Stimulated activated naive CD8-positive, alpha-beta T cell treated with anti-CD3 and anti-CD28 coated beads, Interleukin-15, Interleukin-2, amounts not matched to agents 100 U/mL and 50 U/mL, for 24 hours (primary cell): ENCODE measurements at regions not wholly inside any gene's neighbourhood (a gene's known extent, or its start where the extent isn't known, plus 50 kb on each side); places are given as distances from the start of the nearest gene placed in this dataset.
"Not testable (repeated sequence)": the region's sequence is repeated elsewhere in the genome, so short reads cannot be mapped to it uniquely, and the experiment has no call there.

Experiments used
- ATAC-seq: fragments of 150-1000 bp; cut with Tn5 transposase; one replicate; pipeline ENCODE4 v1.10.0; 2021
- DNase-seq: peaks from one replicate; pipeline ENCODE4 v3.0.0; 2021

DNA sequence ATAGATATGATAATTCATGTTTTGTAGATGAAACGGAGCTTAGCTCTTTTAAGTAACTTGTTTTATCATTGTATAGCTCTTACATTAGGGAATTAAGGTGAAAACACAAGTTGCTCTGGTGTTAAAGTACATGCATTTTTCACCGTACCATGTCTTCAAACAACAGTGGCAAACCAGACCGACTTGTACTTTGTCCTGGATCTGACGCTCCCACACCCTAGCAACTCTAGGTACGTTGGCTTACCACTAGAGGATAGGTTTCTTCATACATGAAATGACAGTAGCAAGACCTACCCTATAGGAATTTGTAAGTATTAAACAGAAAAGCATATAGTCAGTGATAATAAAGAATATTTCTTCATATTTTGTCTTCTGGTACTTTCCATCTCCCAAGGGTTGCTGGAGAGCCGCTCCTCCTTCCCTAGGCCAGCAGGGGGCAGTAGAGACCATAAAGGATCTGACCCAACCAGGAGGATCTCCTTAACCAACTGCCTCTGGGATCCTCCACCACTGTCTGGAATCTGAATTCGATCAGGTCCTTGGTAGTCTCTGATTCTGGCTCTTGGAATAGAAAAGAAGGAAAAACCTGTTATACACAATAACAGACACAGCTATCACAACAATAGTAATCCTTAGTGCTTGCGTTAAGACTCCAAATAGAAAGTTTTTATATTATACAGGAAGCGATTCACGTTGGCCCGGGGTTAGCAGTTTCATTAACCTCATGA lies 136.7 kb downstream of the CAVIN4 start:
- DNase-seq: peak; percentile 70
- ATAC-seq: no peak

DNA sequence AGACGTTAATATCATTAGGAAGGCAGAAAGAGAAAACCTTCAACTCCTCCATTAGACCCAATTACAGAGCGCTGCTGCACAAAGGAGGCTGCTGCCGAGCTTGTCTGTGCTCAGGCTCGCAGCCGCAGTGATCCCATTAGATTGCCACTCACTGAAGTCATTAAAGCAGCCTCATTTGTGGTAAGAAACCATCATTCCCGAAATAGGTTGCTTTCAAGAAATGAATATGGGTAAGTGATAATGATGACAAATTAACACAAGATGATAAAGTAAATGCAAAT lies 137.2 kb downstream of the CAVIN4 start:
- no peak for ATAC-seq
- no peak for DNase-seq

DNA sequence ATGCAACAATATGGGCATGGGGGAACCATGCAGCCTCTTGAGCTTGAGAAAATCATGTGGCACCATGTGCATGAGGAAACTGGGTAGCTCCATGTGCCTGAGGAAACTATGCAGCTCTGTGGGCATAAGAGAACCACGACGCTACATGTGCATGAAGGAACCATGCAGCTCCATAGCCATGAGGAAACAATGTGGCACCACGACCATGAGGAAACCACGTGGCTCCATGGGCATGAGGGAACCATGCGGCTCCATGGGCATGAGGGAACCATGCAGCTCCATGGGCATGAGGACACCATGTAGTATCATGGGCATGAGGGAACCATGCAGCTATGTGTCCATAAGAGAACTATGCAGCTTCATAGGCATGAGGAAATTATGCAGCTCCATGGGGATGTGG lies 140.8 kb downstream of the CAVIN4 start:
- ATAC-seq (no peak), DNase-seq (no peak)

DNA sequence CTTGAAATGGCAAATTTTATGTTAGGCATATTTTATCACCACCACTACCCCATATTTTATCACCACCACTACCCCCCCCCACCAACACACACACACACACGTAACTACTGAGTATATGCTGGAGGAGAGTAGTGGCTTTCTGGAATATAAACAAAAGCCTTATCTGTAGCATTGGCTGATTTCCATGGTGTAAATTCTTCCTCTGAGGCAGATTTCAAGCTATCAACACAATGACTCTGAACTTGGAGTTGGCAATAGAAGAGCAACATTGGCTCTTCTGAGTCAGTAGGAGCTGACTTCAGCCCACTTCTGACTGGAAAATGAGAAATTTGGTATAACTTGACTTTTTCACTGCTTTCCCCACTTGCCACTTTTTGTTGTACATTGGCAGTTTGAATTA lies 143.0 kb downstream of the CAVIN4 start:
- ATAC-seq: no peak
- no peak for DNase-seq

DNA sequence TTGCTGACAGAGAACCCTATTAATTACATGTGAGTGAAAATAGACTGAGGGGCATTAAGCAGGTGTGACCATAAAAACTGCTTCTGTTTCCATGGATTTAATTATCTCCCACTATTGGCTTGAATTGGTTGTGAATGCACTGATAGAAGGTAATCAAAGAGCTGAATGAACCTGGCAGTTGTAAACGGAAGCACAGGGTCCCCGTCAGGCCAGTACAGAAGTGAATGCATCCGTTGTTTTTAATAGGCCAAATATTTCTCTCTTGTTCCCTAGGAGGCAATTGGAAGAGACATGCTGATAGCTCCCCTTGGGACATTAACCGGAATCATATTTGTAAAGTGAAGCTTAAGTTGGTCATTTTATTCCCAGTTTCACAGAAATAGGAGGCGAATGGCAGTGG lies 147.0 kb downstream of the CAVIN4 start:
- DNase-seq (no peak), ATAC-seq (no peak)

DNA sequence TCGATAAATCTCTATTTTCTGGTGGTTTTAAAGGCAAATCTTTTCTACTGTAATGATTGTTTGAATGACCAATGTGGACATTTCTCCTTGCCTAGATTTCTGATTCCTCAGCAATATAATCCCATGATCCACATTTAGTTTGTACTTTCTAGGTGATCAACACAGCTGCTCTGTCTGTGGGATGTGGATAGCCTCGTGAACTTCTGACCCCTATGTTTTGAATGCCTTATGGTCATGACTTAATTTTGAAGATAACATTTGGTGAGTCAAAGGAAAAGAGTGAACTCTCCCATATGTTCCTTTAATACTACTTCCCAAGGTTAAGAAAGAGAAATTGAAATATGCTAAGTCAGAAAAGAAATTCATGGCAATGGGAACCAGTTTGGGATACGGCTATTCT lies 147.5 kb downstream of the CAVIN4 start:
- DNase-seq (no peak), ATAC-seq (no peak)

DNA sequence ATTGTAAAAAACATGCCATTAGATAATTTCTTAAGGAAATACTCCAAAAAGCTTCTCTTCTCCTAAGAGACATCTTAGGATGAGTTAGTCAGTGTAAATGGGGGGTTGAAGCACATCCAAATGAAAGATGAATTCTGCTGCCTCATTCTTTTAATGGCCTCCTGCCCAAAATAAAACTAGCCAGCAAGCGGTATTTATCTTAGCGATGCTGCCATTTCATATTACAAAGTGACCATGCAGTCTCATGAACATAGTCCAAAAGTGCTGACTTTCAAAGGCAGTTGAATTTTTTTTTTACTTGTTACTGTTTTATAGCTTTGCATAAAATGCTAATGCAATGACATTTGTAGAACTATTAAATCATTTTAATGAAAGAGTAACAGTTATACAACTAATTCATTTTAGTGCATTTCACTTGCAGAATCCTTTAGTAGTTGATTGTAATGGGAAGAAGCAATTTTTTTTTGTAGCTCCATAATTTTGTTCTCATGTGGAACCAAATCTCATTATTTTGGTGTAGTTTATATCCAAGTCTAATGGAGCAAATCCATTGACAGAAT lies 151.5 kb downstream of the CAVIN4 start:
- DNase-seq (no peak), ATAC-seq (no peak)

DNA sequence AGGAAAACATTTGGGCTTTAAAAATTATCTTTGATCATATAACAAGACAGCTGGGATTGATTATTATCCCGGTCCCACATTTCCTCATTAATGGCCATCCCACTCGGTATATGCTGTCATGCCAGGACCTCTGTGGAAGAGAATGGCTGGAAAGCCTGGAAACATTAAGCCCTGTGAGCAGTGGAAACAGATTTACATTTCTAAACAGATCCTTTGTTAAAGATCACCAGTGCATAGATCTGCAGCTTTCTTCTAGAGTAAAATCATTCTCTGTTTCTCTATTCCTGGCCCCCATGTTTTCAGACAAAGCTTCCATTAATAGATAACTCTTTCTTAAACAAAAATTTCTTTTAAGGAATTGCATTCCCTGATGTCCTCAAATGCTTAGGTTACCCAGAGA lies 152.2 kb downstream of the CAVIN4 start:
- ATAC-seq: no peak

DNA sequence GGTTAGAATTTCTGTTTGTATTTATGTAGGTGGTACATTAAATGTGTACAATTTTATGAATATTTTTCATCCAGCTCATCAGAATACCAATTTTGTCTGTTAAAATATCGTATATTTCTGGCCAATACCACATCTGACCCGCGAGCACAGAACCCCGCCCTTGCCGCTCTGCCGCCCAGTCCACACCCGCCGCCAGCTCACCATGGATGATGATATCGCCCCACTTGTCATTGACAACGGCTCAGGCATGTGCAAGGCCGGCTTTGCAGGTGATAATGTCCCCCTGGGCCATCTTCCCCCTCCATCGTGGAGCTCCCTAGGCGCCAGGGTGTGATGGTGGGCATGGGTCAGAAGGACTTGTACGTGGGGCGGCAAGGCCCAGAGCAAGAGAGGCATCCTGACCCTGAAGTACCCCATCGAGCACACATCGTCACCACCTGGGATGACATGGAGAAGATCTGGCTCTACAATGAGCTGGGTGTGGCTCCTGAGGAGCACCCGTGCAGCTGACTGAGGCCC lies 153.2 kb downstream of the CAVIN4 start:
- DNase-seq (no peak), ATAC-seq (no peak)

More for the DNA sequence above, 152.2 kb downstream of the CAVIN4 start:
- DNase-seq: no peak

DNA sequence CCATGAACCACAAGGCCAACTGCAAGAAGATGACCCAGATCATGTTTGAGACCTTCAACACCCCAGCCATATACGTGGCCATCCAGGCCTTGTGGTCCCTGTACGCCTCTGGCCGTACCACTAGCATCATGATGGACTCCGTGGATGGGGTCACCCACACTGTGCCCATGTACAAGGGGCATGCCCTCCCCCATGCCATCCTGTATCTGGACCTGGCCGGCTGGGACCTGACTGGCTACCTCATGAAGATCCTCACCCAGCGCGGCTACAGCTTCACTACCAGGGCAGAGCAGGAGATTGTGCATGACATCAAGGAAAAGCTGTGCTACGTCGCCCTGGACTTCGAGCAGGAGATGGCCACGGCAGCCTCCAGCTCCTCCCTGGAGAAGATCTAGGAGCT lies 153.7 kb downstream of the CAVIN4 start:
- DNase-seq: no peak
- ATAC-seq: no peak

DNA sequence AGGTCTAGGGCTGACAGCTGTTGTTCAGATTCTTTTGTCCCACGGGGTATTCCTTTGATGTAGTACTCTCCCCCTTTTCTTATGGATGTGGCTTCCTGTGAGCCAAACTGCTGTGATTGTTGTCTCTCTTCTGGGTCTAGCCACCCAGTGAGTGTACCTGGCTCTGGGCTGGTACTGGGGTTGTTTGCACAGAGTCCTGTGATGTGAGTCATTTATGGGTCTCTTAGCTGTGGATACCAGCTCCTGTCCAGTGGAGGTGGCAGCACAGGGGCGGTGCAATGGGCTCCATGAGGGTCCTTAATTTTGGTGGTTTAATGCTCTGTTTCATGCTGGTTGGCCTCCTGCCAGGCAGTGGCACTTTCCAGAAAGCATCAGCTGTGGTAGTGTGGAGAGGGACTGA lies 161.3 kb downstream of the CAVIN4 start:
- DNase-seq (no peak), ATAC-seq (no peak)

DNA sequence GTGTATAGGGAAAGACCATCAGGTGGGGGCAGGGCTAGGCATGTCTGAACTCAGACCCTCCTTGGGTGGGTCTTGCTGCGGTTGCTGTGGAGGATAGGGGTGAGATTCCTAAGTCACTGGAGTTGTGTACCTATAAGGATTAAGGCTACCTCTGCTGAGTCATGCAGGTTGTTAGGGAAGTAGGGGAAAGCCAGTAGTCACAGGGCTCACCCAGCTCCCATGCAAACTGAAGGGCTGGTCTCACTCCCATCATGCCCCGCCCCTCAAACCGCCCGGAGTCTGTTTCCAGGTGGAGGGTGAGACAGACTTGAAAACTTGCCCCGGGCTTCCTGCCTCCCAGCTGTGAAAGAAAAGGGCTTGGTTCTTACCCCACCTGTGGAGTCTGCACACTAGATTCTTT lies 161.8 kb downstream of the CAVIN4 start:
- no peak for ATAC-seq
- DNase-seq: no peak

DNA sequence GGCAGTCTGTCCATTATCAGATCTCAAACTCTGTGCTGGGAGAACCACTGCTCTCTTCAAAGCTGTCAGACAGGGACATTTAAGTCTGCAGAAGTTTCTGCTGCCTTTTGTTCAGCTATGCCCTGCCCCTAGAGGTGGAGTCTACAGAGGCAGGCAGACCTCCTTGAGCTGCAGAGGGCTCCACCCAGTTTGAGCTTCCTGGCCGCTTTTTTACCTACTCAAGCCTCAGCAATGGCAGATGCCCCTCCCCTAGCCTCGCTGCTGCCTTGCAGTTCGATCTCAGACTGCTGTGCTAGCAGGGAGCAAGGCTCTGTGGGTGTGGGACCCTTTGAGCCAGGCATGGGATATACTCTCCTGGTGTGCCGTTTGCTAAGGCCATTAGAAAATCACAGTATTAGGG lies 171.1 kb downstream of the CAVIN4 start:
- not testable (repeated sequence) for ATAC-seq, DNase-seq

DNA sequence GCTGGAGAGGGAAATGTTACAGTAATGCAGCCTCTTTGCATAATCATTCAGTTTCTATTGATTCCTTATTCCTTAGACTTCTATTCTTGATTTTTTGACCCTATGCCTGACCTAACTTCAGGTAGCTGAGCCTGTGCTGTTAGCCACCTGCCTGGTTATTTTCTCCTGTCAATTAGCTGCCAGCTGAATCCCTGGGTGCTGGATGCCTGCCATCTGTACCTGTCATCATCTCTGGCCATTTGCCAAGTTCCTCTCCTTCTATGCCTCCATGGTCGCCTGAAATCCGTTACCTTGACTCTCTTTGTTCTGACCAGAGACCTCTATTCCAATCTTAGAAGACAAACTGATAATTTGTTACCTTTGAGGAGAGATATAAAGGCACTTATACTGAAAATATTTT lies 178.3 kb downstream of the CAVIN4 start:
- ATAC-seq: no peak
- DNase-seq: no peak

DNA sequence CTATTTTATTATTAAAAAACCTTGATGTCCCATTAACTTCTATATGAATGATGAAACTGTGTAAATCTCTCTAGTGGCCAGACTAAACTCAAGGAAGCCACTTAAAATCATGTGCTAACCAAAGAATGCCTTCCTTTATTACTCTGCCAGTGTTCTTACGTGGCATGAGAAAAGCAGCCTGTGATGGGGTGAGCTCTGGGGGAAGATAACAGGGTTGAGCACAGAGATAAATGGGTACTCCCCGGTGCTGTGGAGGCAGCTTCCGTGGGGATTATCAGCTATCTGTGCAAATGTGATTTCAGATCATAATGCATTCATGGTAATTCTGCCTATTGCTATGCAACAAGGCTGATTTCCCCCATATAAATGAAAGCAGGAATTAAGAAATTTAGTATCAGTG lies 181.3 kb downstream of the CAVIN4 start:
- no peak for DNase-seq
- no peak for ATAC-seq

DNA sequence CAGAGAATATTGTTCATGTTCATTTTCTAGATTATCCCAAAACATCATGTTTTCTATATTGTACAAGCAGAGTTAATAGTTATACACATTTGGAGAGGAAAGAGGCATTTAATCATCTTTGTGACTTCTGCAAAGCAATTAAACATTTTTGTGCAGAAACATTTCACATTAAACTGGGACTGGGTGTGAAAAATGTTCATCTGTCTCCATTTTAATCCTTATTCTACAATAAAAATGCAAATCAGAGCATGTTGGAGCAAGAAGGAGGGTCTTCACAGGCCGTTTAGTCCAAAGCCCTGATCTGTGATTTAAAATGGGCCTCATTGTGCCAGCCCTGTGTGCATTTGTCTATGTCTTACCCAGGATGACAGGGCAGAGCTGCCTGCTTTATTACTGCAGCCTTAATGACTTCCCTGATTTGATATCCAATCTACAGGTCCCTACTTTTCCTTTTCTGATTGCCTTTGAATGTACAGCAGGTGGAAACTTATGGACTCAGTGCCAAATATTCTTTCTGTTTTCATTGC lies 183.5 kb downstream of the CAVIN4 start:
- no peak for DNase-seq
- no peak for ATAC-seq

DNA sequence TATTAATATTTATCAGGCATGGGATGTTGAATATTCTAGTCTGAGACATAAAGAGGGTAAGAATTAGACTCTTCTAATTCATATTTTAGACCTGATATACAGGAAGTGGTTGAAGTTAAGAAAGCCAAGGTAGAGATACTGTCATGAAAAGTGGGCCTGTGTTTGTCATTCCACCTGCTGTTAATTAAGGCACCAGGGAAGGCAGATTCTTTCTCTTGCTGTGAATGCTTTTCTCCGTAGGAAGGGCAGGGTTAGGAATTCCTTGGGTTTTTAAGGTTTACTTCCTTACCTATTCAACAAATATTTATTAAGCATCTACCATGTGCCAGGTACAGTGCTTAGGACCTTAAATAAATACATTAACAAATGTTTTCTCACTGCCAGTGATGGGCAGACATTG lies 196.4 kb downstream of the CAVIN4 start:
- DNase-seq: no peak
- no peak for ATAC-seq

DNA sequence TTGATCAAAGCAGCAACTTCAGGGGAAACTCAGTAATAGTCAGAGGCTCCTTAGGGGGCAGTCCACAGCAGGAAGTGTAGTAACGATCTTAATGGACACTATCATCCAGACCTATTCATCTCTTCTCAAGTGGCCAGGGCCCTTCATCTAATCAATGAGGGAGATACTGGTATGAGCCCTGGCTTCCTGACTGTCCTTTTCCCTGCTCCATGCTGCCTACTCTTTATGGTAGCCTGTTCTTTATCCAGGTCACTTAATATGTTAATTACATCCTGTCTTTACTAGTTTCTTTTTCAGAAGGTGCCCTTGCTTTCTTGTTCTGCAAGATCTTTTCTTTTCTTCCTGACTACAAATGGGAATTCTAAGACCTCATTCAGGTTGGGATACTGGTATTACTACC lies 197.1 kb downstream of the CAVIN4 start:
- ATAC-seq (no peak), DNase-seq (no peak)

DNA sequence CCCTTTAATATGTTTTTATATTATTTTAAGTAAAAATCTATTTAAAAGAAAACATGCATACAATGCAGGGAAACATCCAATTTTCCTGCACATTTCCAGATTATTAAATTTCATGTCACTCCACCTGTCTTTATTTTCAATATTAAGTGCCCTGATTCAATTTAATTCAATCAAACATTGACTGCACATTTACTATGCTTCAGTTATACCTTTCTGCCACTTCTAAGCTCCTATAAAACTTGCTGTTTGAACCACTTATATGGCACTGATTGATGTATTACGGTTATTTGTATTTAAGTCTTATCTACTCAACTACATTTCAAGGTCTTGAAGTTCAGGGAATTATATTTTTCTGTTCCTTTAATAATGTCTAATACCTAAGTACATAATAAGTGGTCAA lies 198.0 kb downstream of the CAVIN4 start:
- DNase-seq (no peak), ATAC-seq (no peak)

DNA sequence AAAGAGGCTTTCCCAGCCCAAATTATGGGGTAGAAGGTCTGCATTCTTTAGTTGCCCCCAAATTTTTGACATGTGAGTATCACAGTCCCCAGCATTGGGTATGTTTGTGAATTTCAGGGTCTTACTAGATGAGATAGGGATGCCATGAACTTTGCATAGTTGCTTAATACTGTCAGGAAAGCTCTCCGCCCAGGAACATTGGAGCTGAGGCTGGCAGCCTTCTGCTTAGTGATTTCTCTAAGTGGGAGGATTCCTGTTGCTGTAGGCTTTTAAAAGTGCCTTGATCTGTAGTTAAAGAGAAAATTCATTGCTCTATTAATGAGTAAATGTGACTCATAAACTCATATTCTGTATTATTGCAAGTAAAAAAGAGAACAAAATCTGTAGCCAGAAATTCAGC lies 206.9 kb downstream of the CAVIN4 start:
- DNase-seq (no peak), ATAC-seq (no peak)

DNA sequence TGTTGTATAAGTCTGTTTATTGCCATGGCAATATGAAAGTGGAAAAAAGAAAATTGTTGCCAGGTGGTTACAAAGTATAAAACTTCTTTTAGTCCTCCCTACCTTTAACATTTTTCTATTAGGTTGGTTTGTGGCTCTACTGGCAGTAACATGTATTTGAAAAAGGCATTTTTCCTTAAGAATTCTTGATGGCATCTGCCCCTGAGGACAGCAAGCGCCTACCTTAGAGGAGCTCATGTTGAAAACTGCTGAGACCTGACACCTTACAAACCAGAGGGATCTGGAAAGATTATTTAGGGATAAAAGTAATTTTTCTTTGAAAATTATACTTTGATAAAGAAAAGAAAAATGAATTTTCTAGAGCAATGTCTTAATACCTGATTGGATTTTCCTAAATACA lies 208.1 kb downstream of the CAVIN4 start:
- ATAC-seq (no peak), DNase-seq (no peak)

DNA sequence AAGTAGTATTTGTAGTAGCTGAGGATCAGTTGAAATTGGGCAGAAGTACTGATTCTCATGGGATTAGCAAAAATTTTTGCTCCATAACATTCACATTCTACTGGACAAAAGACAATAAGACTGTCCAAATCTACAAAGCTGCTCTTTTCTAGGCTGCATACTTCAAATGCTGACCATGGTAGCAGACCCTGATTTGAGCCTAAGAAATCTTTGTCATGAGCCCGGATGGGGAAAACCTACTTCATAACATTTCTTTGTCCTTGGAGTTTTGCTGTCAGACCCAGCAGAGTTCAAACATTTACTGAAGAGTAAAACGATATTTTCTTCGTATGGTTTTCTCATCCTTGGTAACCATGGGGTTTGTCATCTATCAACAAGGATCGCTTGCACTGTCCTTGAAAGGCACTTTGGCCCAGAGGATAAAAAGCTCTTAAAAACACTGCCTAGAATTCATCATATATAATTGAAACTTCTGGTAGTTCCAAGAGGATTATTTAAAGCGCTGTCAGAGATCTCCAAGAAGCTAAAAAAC lies 216.9 kb downstream of the CAVIN4 start:
- no peak for ATAC-seq
- no peak for DNase-seq

DNA sequence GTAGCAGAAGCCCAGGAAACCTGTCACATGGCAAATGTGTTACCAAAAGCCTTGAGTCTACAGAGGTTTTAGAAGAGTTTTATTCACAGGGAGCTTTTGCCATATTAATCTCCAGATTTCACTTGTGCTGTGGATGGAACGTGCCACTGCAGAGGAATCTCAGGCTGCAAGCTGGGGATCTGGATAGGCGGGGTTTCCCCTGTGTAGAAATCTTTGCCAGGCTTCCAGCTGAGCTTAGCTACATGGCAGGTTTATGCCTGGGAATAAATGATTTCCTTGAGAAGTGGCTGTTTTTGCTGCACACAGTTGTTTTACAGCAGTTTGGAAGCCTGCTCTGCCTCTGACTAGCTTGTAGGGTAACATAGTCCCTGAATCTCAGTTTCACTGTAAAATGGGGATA lies 224.6 kb upstream of the PLPPR1 start:
- ATAC-seq: no peak

DNA sequence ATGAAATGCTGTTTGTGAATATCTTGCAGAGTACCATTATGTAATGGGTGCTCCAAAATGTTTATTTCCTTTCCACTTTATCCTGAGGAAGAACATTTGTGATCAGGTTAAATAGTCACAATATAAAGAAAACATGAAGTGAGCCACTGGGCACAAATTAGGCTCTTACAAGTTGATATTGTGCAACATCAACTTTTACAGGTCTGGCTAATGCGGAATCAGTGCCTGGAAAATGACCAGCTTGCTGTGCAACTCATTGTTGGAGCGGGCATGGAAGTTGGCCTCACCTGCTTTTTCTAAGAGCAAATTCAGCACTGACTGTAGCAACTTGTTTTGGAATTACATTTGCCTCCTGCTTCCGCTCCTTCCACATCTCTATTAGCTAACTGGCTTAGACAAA lies 216.9 kb upstream of the PLPPR1 start:
- DNase-seq (no peak), ATAC-seq (no peak)

More for the DNA sequence above, 224.6 kb upstream of the PLPPR1 start:
- no peak for DNase-seq
